WTC11 (cell line): ENCODE measurements at regions not wholly inside any gene's neighbourhood (a gene's known extent, or its start where the extent isn't known, plus 50 kb on each side); places are given as distances from the start of the nearest gene placed in this dataset.
"Not testable (repeated sequence)": the region's sequence is repeated elsewhere in the genome, so short reads cannot be mapped to it uniquely, and the experiment has no call there.

Source experiments
- ATAC-seq: fragments of 200-7000 bp; cut with Tn5 transposase; 2 replicates; pipeline ENCODE4 v1.10.0; 2021; ENCODE audit warnings: mild to moderate bottlenecking, moderate library complexity
- CTCF ChIA-PET: fragments of 300-600 bp; sonication (Branson Sonifier 250); formaldehyde crosslinking; loops from one replicate; lab custom pipeline; 2021; ENCODE audit warnings: antibody characterized with exemption; lab: Charles Lee
- POLR2A ChIA-PET: fragments of 350-600 bp; sonication (Branson Sonifier 250); formaldehyde crosslinking; loops from one replicate; lab custom pipeline; 2021; ENCODE audit warnings: antibody characterized with exemption; lab: Charles Lee
- DNase-seq: peaks from one replicate; pipeline ENCODE4 v3.0.0; 2021; ENCODE audit warnings: low spot score
- H3K27ac Mint-ChIP-seq: 2 replicates; pipeline ENCODE4 v1.8.0; 2021; ENCODE audit warnings: mixed read lengths
- H3K27me3 Mint-ChIP-seq: 2 replicates; pipeline ENCODE4 v1.8.0; 2021; ENCODE audit warnings: low read depth, mild to moderate bottlenecking, moderate library complexity, mixed read lengths
- H3K36me3 Mint-ChIP-seq: 2 replicates; pipeline ENCODE4 v1.8.0; 2021; ENCODE audit warnings: mixed read lengths
- H3K4me1 Mint-ChIP-seq: 2 replicates; pipeline ENCODE4 v1.8.0; 2022; ENCODE audit warnings: mixed read lengths
- H3K4me3 Mint-ChIP-seq: 2 replicates; pipeline ENCODE4 v1.8.0; 2021; ENCODE audit warnings: mild to moderate bottlenecking, moderate library complexity, mixed read lengths
- H3K9me3 Mint-ChIP-seq: 2 replicates; pipeline ENCODE4 v1.8.0; 2021; ENCODE audit warnings: mixed read lengths
- CBFB ChIP-seq: sonication (generic); formaldehyde crosslinking; IDR thresholded peaks from 2 replicates; pipeline ENCODE4 v1.8.1; 2022; ENCODE audit warnings: mild to moderate bottlenecking, low read depth, missing genetic modification reagents
- CREM ChIP-seq: sonication (generic); formaldehyde crosslinking; IDR thresholded peaks from 2 replicates; pipeline ENCODE4 v1.8.1; 2022; ENCODE audit warnings: mild to moderate bottlenecking, missing genetic modification reagents, moderate library complexity
- FOXP1 ChIP-seq: sonication (generic); formaldehyde crosslinking; IDR thresholded peaks from 2 replicates; pipeline ENCODE4 v1.8.0; 2022; ENCODE audit warnings: missing genetic modification reagents, mild to moderate bottlenecking, moderate library complexity, borderline replicate concordance
- FOXP4 ChIP-seq: sonication (generic); formaldehyde crosslinking; IDR thresholded peaks from 2 replicates; pipeline ENCODE4 v1.8.0; 2022; ENCODE audit warnings: mild to moderate bottlenecking, missing genetic modification reagents
- MAX ChIP-seq: sonication (generic); formaldehyde crosslinking; IDR thresholded peaks from 2 replicates; pipeline ENCODE4 v1.8.0; 2022; ENCODE audit warnings: mild to moderate bottlenecking, missing genetic modification reagents
- MLX ChIP-seq: sonication (generic); formaldehyde crosslinking; IDR thresholded peaks from 2 replicates; pipeline ENCODE4 v1.8.1; 2023; ENCODE audit warnings: mild to moderate bottlenecking, missing genetic modification reagents, moderate library complexity
- MYBL2 ChIP-seq: sonication (generic); formaldehyde crosslinking; IDR thresholded peaks from 2 replicates; pipeline ENCODE4 v1.8.1; 2023; ENCODE audit warnings: mild to moderate bottlenecking, moderate library complexity, missing genetic modification reagents
- PREB ChIP-seq: sonication (generic); formaldehyde crosslinking; IDR thresholded peaks from 2 replicates; pipeline ENCODE4 v1.8.1; 2022; ENCODE audit warnings: mild to moderate bottlenecking, missing genetic modification reagents, moderate library complexity, borderline replicate concordance
- RELA ChIP-seq: sonication (generic); formaldehyde crosslinking; IDR thresholded peaks from 2 replicates; pipeline ENCODE4 v1.8.1; 2022; ENCODE audit warnings: missing genetic modification reagents, mild to moderate bottlenecking, borderline replicate concordance
- SMAD3 ChIP-seq: sonication (generic); formaldehyde crosslinking; IDR thresholded peaks from 2 replicates; pipeline ENCODE4 v1.8.0; 2022; ENCODE audit warnings: missing genetic modification reagents, mild to moderate bottlenecking, borderline replicate concordance
- SP1 ChIP-seq: sonication (generic); formaldehyde crosslinking; conservative IDR thresholded peaks from 2 replicates; pipeline ENCODE4 v1.8.1; 2022; ENCODE audit warnings: missing genetic modification reagents
- TEAD4 ChIP-seq: sonication (generic); formaldehyde crosslinking; IDR thresholded peaks from 2 replicates; pipeline ENCODE4 v1.8.0; 2022; ENCODE audit warnings: mild to moderate bottlenecking, missing genetic modification reagents
- ZNF219 ChIP-seq: sonication (generic); formaldehyde crosslinking; IDR thresholded peaks from 2 replicates; pipeline ENCODE4 v1.8.0; 2023; ENCODE audit warnings: missing genetic modification reagents, mild to moderate bottlenecking, borderline replicate concordance
- ZNF512 ChIP-seq: sonication (generic); formaldehyde crosslinking; IDR thresholded peaks from 2 replicates; pipeline ENCODE4 v1.8.1; 2022; ENCODE audit warnings: missing genetic modification reagents, borderline replicate concordance
- ZNF532 ChIP-seq: fragments of 250-450 bp; sonication (Bioruptor Pico); IDR thresholded peaks from 2 replicates; pipeline ENCODE4 v1.9.0; 2021; ENCODE audit warnings: mild to moderate bottlenecking, borderline replicate concordance

GRCh38 chr2:67131257-67131609, 265.9 kb upstream of the ETAA1 start (continued):
- TF ChIP-seq ZNF512 (CRISPR knock-in tag) (no peak), SMAD3 (CRISPR knock-in tag) (no peak), SP1 (CRISPR knock-in tag) (no peak), ZNF219 (CRISPR knock-in tag) (no peak), MAX (CRISPR knock-in tag) (no peak), MYBL2 (CRISPR knock-in tag) (no peak), RELA (CRISPR knock-in tag) (no peak), MLX (no peak), FOXP1 (CRISPR knock-in tag) (no peak), PREB (CRISPR knock-in tag) (no peak), FOXP4 (CRISPR knock-in tag) (no peak), ZNF532 (CRISPR knock-in tag) (no peak)

GRCh38 chr2:67132441-67132940, 264.6 kb upstream of the ETAA1 start:
- H3K27ac Mint-ChIP-seq, DNase-seq, H3K4me1 Mint-ChIP-seq, ATAC-seq, POLR2A ChIA-PET, H3K9me3 Mint-ChIP-seq, CTCF ChIA-PET, H3K27me3 Mint-ChIP-seq, H3K4me3 Mint-ChIP-seq, H3K36me3 Mint-ChIP-seq: not testable (repeated sequence)

- no peak overlapping the region for H3K27ac Mint-ChIP-seq
- TF ChIP-seq SP1 (CRISPR knock-in tag) (no peak), CBFB (CRISPR knock-in tag) (no peak), CREM (CRISPR knock-in tag) (no peak), TEAD4 (CRISPR knock-in tag) (no peak)
- H3K4me1 Mint-ChIP-seq: no peaks in the 10 kb centered on the region
- no peaks in the 10 kb centered on the region for H3K36me3 Mint-ChIP-seq
- ATAC-seq (no peak), DNase-seq (no peak)
- no peaks in the 10 kb centered on the region for H3K27me3 Mint-ChIP-seq
- ChIA-PET POLR2A (no interaction called here), CTCF (no interaction called here)
- no peaks in the 10 kb centered on the region for H3K9me3 Mint-ChIP-seq
- H3K4me3 Mint-ChIP-seq: no peak overlapping the region
Observed at GRCh38 chr2:67135208-67135607, 261.9 kb upstream of the ETAA1 start.
